Spleen (tissue), 11 donors: ENCODE measurements at regions not wholly inside any gene's neighbourhood (a gene's known extent, or its start where the extent isn't known, plus 50 kb on each side); places are given as distances from the start of the nearest gene placed in this dataset.

Experiments used
- DNase-seq: peaks from one replicate; pipeline ENCODE4 v3.0.0-alpha.2; 2020
- H3K27ac ChIP-seq, 8 donors: fragments of 200-600 bp; sonication (generic) in 7 of 8; 1 replicate in 4 of 8; 2 replicates in 4 of 8; pipeline versions ENCODE4 v1.5.0 to v1.8.0; 2016 to 2021; ENCODE audit warnings: inconsistent platforms in 4 of 8, mild to moderate bottlenecking in 4 of 8, moderate library complexity in 1 of 8
- H3K27me3 ChIP-seq, 7 donors: fragments of 200-600 bp; sonication (generic) in 6 of 7; replicated peaks in 1 of 7; 1 replicate in 4 of 7; 2 replicates in 3 of 7; pipeline versions ENCODE4 v1.5.0 to v1.8.0; 2016 to 2021; ENCODE audit warnings: inconsistent platforms in 3 of 7, mild to moderate bottlenecking in 1 of 7
- H3K36me3 ChIP-seq, 6 donors: fragments of 200-600 bp; sonication (generic) in 5 of 6; 1 replicate in 4 of 6; 2 replicates in 2 of 6; pipeline versions ENCODE4 v1.5.0 to v1.8.0; 2016 to 2021; ENCODE audit warnings: inconsistent platforms in 2 of 6
- H3K4me1 ChIP-seq, 6 donors: fragments of 200-600 bp; sonication (generic) in 5 of 6; 1 replicate in 3 of 6; 2 replicates in 3 of 6; pipeline versions ENCODE4 v1.5.0 to v1.8.0; 2016 to 2021; ENCODE audit warnings: inconsistent platforms in 3 of 6
- H3K4me3 ChIP-seq, 8 donors: fragments of 200-600 bp; sonication (generic) in 7 of 8; 1 replicate in 4 of 8; 2 replicates in 4 of 8; pipeline versions ENCODE4 v1.5.0 to v1.8.0; 2016 to 2021; ENCODE audit warnings: inconsistent platforms in 4 of 8, mild to moderate bottlenecking in 4 of 8, moderate library complexity in 2 of 8
- H3K9me3 ChIP-seq, 8 donors: fragments of 200-600 bp; sonication (generic) in 7 of 8; 1 replicate in 4 of 8; 2 replicates in 4 of 8; pipeline versions ENCODE4 v1.5.0 to v1.8.0; 2016 to 2021; ENCODE audit warnings: inconsistent platforms in 4 of 8
- POLR2A ChIP-seq, 3 donors: fragments of 450-650 bp; IDR thresholded peaks; one replicate each; pipeline ENCODE4 v1.5.1; 2017; ENCODE audit warnings: antibody characterized with exemption in 3 of 3, mild to moderate bottlenecking in 1 of 3
- POLR2AphosphoS5 ChIP-seq, 3 donors: sonication (generic); formaldehyde crosslinking; IDR thresholded peaks; one replicate each; pipeline ENCODE4 v1.5.1; 2017; ENCODE audit warnings: antibody characterized with exemption in 3 of 3
- WGBS, 5 donors: extraction: QIAGEN DNeasy Blood & Tissue Kit in 3 of 5; methylation state at CpG; one replicate each; pipeline versions ENCODE4 v1.1.5 to v1.1.7; 2013 to 2018; 5-methylcytosine and 5-hydroxymethylcytosine counted together
- intact Hi-C: fragments of 100-400 bp; cut with DNase I; formaldehyde crosslinking; loops from one replicate; pipeline ENCODE4 v1.15.0; 2023; ENCODE audit warnings: low total_unique reads
- TF ChIP-seq, protein P1 (sequence below), 11 experiments: fragments of 200-600 bp in 7 of 11; fragments of 450-650 bp in 4 of 11; sonication (generic) in 4 of 11; IDR thresholded peaks in 8 of 11; conservative IDR thresholded peaks in 3 of 11; 1 replicate in 7 of 11; 2 replicates in 4 of 11; pipeline versions ENCODE4 v1.4.0 to v1.8.0; 2016 to 2021; ENCODE audit warnings: antibody characterized with exemption in 11 of 11, inconsistent platforms in 4 of 11, mild to moderate bottlenecking in 1 of 11
- donor health status: healthy with polysubstance abuse.
- donor health status: DM: no; HTN: no; CAD: no; lungs with moderate emphysema.
- donor health status: DM: no; HTN: no; CAD: no.
- donor health status: Bipolar disorder and iron deficiency.
- donor health status: healthy.
- donor health status: DM: no; HTN: no; CAD: no.
- donor health status: DM: yes; HTN: yes; CAD: no.

- TF ChIP-seq POLR2A (IDR thresholded peaks at IDR 0.05), result no peak
- TF ChIP-seq POLR2AphosphoS5 (IDR thresholded peaks at IDR 0.05), result no peak
- TF ChIP-seq, protein P1, sequence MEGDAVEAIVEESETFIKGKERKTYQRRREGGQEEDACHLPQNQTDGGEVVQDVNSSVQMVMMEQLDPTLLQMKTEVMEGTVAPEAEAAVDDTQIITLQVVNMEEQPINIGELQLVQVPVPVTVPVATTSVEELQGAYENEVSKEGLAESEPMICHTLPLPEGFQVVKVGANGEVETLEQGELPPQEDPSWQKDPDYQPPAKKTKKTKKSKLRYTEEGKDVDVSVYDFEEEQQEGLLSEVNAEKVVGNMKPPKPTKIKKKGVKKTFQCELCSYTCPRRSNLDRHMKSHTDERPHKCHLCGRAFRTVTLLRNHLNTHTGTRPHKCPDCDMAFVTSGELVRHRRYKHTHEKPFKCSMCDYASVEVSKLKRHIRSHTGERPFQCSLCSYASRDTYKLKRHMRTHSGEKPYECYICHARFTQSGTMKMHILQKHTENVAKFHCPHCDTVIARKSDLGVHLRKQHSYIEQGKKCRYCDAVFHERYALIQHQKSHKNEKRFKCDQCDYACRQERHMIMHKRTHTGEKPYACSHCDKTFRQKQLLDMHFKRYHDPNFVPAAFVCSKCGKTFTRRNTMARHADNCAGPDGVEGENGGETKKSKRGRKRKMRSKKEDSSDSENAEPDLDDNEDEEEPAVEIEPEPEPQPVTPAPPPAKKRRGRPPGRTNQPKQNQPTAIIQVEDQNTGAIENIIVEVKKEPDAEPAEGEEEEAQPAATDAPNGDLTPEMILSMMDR (IDR thresholded peaks at IDR 0.05 in 8 of 11, conservative IDR thresholded peaks at IDR 0.05 in 3 of 11), result no peak
- WGBS, 5 donors, result 79 to 91% (median 86%) methylated on average over 18 to 21 of the region's 21 CpGs
- Histone ChIP-seq H3K4me3 (no peak overlapping the region), H3K9me3 (no peaks in the 10 kb centered on the region), H3K27me3 (peaks cover 0 to 67% (median 12%) of the 10 kb centered on the region in 7 donors), H3K27ac (no peak overlapping the region), H3K4me1 (no peaks in the 10 kb centered on the region), H3K36me3 (no peaks in the 10 kb centered on the region)
- intact Hi-C loops, result no loop called here
- DNase-seq, result peak; percentile 51
These were observed 91.0 kb upstream of the SFSWAP start for GRCh38 chr12:131619736-131620506.

GRCh38 chr12:131620520-131620919 is 90.4 kb upstream of the SFSWAP start:
- Histone ChIP-seq H3K9me3 (no peaks in the 10 kb centered on the region), H3K36me3 (no peaks in the 10 kb centered on the region), H3K27ac (no peak overlapping the region), H3K27me3 (peaks cover 0 to 67% (median 12%) of the 10 kb centered on the region in 7 donors), H3K4me3 (no peak overlapping the region), H3K4me1 (no peaks in the 10 kb centered on the region)
- TF ChIP-seq POLR2A (IDR thresholded peaks at IDR 0.05) (no peak), POLR2AphosphoS5 (IDR thresholded peaks at IDR 0.05) (no peak)
- TF ChIP-seq, protein P1 (IDR thresholded peaks at IDR 0.05 in 8 of 11, conservative IDR thresholded peaks at IDR 0.05 in 3 of 11), result no peak
- intact Hi-C loops, result no loop called here
- peak; percentile 23 for DNase-seq
- WGBS, 5 donors, result 71 to 86% (median 79%) methylated on average over 6 of the region's 6 CpGs

GRCh38 chr12:131620946-131621681 is 89.8 kb upstream of the SFSWAP start:
- Histone ChIP-seq H3K27ac (no peak overlapping the region), H3K36me3 (no peaks in the 10 kb centered on the region), H3K27me3 (peaks cover 0 to 65% (median 12%) of the 10 kb centered on the region in 7 donors), H3K4me3 (no peak overlapping the region), H3K9me3 (no peaks in the 10 kb centered on the region), H3K4me1 (no peaks in the 10 kb centered on the region)
- TF ChIP-seq, protein P1 (IDR thresholded peaks at IDR 0.05 in 8 of 11, conservative IDR thresholded peaks at IDR 0.05 in 3 of 11), result no peak
- TF ChIP-seq POLR2AphosphoS5 (IDR thresholded peaks at IDR 0.05), result no peak
- no peak for TF ChIP-seq POLR2A (IDR thresholded peaks at IDR 0.05)
- WGBS, 5 donors, result 77 to 85% (median 82%) methylated on average over 20 to 27 of the region's 27 CpGs
- intact Hi-C loops, result no loop called here
- DNase-seq, result peak; percentile 66
